ENCODE measurements at regions not wholly inside any gene's neighbourhood (a gene's known extent, or its start where the extent isn't known, plus 50 kb on each side); places are given as distances from the start of the nearest gene placed in this dataset.

DNA sequence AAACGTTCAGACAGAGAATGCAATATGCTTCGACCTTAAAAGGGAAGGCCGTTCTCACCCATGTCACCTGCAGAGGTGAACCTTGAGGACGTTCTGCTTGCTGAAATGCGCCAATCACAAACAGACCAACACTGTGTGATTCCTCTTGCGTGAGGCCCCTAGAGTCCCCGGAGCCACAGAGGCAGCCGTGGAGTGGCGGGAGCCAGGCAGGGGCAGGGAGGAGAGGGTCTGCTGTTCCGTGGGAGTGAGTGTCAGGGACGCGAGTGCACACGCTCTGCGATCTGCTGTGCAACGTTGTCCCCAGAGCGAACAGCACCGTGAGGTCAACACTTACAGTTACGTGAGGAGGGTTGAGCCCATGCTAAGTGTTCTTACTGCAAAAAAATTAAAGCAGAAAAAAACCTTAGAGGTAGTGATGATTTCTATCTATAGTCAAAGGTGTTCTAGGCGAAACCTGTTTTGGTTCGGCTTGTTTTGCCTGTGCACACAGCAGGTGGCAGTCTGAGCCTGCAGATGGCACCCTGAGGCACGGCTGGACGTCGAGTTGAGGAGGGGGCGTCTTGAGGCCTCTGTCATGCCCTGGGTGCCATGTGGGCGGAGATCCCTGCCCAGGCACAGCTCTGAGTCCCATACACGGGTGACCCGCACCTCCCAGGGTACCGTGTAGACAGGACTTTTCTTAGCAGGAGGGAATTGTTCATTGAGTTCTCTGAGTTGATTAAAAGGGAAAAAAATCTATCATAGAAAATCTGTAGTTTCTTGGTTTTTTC is 71.7 kb upstream of the FRMD1 start:
- TF ChIP-seq, protein P1, sequence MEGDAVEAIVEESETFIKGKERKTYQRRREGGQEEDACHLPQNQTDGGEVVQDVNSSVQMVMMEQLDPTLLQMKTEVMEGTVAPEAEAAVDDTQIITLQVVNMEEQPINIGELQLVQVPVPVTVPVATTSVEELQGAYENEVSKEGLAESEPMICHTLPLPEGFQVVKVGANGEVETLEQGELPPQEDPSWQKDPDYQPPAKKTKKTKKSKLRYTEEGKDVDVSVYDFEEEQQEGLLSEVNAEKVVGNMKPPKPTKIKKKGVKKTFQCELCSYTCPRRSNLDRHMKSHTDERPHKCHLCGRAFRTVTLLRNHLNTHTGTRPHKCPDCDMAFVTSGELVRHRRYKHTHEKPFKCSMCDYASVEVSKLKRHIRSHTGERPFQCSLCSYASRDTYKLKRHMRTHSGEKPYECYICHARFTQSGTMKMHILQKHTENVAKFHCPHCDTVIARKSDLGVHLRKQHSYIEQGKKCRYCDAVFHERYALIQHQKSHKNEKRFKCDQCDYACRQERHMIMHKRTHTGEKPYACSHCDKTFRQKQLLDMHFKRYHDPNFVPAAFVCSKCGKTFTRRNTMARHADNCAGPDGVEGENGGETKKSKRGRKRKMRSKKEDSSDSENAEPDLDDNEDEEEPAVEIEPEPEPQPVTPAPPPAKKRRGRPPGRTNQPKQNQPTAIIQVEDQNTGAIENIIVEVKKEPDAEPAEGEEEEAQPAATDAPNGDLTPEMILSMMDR (conservative IDR thresholded peaks at IDR 0.05; ENCODE audit: low read depth, low read length) = peak; percentile 71
- Histone ChIP-seq H2AFZ (ENCODE audit: low read depth) (peak overlapping the region; percentile 35; the same call in 1 of the 2 replicates), H4K20me1 (ENCODE audit: insufficient read depth) (no peaks in the 10 kb centered on the region), H3K4me1 (ENCODE audit: low read depth, poor library complexity, severe bottlenecking) (peaks cover 22% of the 10 kb centered on the region), H3K36me3 (ENCODE audit: insufficient read depth) (no peaks in the 10 kb centered on the region), H3K4me3 (IDR thresholded peaks at IDR 0.05; ENCODE audit: insufficient read depth, low read depth, low read length) (no peak overlapping the region), H3K79me2 (ENCODE audit: insufficient read depth, low read depth) (no peaks in the 10 kb centered on the region), H3K4me2 (no peak overlapping the region), H3K27ac (no peak overlapping the region), H3K27me3 (ENCODE audit: insufficient read depth, low read depth) (no peaks in the 10 kb centered on the region), H3K9ac (no peak overlapping the region)

DNA sequence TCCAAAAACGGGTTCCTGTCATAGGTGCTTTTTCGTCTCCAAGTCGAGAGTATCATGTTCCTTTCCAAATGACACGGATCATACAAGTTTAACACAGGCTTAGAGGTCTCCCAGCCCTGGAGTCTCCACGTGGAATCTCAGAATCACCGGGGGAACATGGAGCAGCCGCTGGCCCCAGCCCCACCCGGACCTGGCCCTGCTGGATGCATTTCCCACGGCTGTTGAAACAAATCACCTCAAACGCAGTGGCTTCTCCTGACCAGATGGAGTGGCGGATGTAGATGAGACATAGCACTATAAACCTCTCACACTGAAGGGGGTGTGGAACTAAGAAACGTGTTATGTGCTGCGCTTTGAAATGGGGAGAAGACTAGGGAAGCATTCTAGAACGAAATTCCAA is 70.0 kb upstream of the FRMD1 start:
- Histone ChIP-seq H2AFZ (ENCODE audit: low read depth) (no peak overlapping the region), H3K4me2 (no peak overlapping the region), H3K27ac (no peak overlapping the region), H4K20me1 (ENCODE audit: insufficient read depth) (no peaks in the 10 kb centered on the region), H3K27me3 (ENCODE audit: insufficient read depth, low read depth) (no peaks in the 10 kb centered on the region), H3K36me3 (ENCODE audit: insufficient read depth) (no peaks in the 10 kb centered on the region), H3K4me3 (IDR thresholded peaks at IDR 0.05; ENCODE audit: insufficient read depth, low read depth, low read length) (no peak overlapping the region), H3K9ac (no peak overlapping the region), H3K4me1 (ENCODE audit: low read depth, poor library complexity, severe bottlenecking) (peaks cover 7% of the 10 kb centered on the region), H3K79me2 (ENCODE audit: insufficient read depth, low read depth) (no peaks in the 10 kb centered on the region)
- TF ChIP-seq, protein P1 (conservative IDR thresholded peaks at IDR 0.05; ENCODE audit: low read depth, low read length) = no peak

DNA sequence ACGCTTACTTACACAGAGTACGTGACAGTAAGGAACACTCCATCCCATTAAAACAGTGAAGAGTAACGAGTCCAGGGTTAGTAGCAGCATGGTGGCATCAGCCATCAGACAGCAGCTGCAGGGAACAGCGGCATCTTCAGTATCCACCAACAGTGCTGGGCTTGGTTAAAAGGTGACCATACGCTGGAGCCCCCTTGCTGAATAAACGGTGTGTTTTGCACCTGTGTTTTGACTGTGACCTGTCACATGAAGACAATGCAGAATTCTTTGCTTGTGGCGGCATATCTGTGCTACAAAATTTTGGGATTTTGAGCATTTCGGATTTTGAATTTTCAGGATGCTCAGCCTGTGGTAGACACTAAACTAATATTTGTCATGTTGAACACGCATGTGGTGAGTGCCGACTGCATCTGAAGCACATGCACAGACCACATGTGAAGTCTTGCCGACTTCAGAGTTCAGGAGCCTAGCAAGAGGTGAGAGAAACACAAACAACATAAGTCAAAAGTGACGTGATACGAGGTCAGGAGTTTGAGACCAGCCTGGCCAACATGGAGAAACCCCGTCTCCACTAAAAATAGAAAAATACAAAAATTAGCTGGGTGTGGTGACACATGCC is 69.3 kb upstream of the FRMD1 start:
- TF ChIP-seq, protein P1 (conservative IDR thresholded peaks at IDR 0.05; ENCODE audit: low read depth, low read length) = no peak
- H3K4me1 ChIP-seq (ENCODE audit: low read depth, poor library complexity, severe bottlenecking) = peaks cover 7% of the 10 kb centered on the region
- no peak overlapping the region for H2AFZ ChIP-seq (ENCODE audit: low read depth)
- H3K9ac ChIP-seq = no peak overlapping the region
- no peaks in the 10 kb centered on the region for H4K20me1 ChIP-seq (ENCODE audit: insufficient read depth)
- no peak overlapping the region for H3K4me2 ChIP-seq
- H3K36me3 ChIP-seq (ENCODE audit: insufficient read depth) = no peaks in the 10 kb centered on the region
- H3K27ac ChIP-seq = no peak overlapping the region
- H3K27me3 ChIP-seq (ENCODE audit: insufficient read depth, low read depth) = no peaks in the 10 kb centered on the region
- no peak overlapping the region for H3K4me3 ChIP-seq (IDR thresholded peaks at IDR 0.05; ENCODE audit: insufficient read depth, low read depth, low read length)
- no peaks in the 10 kb centered on the region for H3K79me2 ChIP-seq (ENCODE audit: insufficient read depth, low read depth)

DNA sequence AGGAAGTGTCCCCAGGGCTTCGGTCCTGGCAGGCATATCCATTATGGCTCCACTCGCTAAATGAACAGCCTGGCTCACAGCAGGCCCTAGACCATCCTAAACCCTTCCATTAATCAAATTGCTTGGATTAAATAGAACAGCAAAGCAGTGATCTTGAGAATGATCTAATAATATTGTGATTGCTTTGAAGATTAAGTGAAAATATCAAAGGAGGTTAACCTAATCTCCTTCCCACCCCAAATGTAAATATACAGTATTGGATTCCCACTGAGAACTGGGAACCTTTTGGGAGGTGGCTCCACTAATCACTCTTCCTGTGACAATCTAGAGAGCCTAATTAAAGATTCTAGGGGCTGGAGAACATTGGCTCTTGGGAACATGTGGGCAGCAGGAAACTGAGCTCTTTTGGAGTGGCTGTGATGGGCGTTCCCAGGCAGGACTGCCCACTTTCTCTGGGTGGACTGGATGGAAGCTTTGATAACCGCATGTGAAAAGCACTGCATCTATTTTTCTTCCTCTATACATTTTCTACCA is 68.3 kb upstream of the FRMD1 start:
- no peaks in the 10 kb centered on the region for H3K36me3 ChIP-seq (ENCODE audit: insufficient read depth)
- H3K4me3 ChIP-seq (IDR thresholded peaks at IDR 0.05; ENCODE audit: insufficient read depth, low read depth, low read length) = no peak overlapping the region
- no peak overlapping the region for H3K27ac ChIP-seq
- H3K4me1 ChIP-seq (ENCODE audit: low read depth, poor library complexity, severe bottlenecking) = peaks cover 7% of the 10 kb centered on the region
- H3K9ac ChIP-seq = no peak overlapping the region
- no peak overlapping the region for H3K4me2 ChIP-seq
- H3K79me2 ChIP-seq (ENCODE audit: insufficient read depth, low read depth) = no peaks in the 10 kb centered on the region
- no peaks in the 10 kb centered on the region for H3K27me3 ChIP-seq (ENCODE audit: insufficient read depth, low read depth)
- no peaks in the 10 kb centered on the region for H4K20me1 ChIP-seq (ENCODE audit: insufficient read depth)
- H2AFZ ChIP-seq (ENCODE audit: low read depth) = no peak overlapping the region
- TF ChIP-seq, protein P1 (conservative IDR thresholded peaks at IDR 0.05; ENCODE audit: low read depth, low read length) = no peak
